HEK293 (cell line): ENCODE measurements at regions not wholly inside any gene's neighbourhood (a gene's known extent, or its start where the extent isn't known, plus 50 kb on each side); places are given as distances from the start of the nearest gene placed in this dataset.

ENCODE experiments used
- CTCF ChIA-PET: fragments of 350-600 bp; formaldehyde crosslinking; extraction: SDS; loops from one replicate; lab custom pipeline; 2021; ENCODE audit warnings: antibody characterized with exemption; lab: Yijun Ruan, JAX
- POLR2A ChIA-PET: fragments of 300-600 bp; formaldehyde crosslinking; extraction: SDS; loops from one replicate; lab custom pipeline; 2020; ENCODE audit warnings: antibody characterized with exemption, inconsistent platforms; lab: Yijun Ruan, JAX
- H3K27ac ChIP-seq: fragments of 200-500 bp; sonication (Bioruptor generic); 2 replicates; pipeline ENCODE4 v1.5.1; 2014; ENCODE audit warnings: low read depth, low read length, control low read depth, inconsistent platforms; ENCODE audit errors: extremely low read depth
- H3K36me3 ChIP-seq, 2 experiments: fragments of 200-500 bp in 1 of 2; sonication (Bioruptor generic) in 1 of 2; 1 replicate in 1 of 2; 2 replicates in 1 of 2; pipeline ENCODE4 v1.5.1; 2014 to 2017; ENCODE audit warnings: inconsistent platforms in 2 of 2, low read length in 2 of 2; ENCODE audit not compliant: control insufficient read depth in 2 of 2, insufficient read depth in 1 of 2
- H3K4me1 ChIP-seq: fragments of 200-500 bp; sonication (Bioruptor generic); 2 replicates; pipeline ENCODE4 v1.5.1; 2014; ENCODE audit warnings: mild to moderate bottlenecking, low read length, inconsistent platforms; ENCODE audit not compliant: control insufficient read depth, insufficient read depth
- H3K4me3 ChIP-seq: 2 replicates; pipeline ENCODE4 v1.5.1; 2011; ENCODE audit warnings: low read depth, mild to moderate bottlenecking, control low read depth, low read length, moderate library complexity
- H3K9me3 ChIP-seq: fragments of 200-500 bp; sonication (Bioruptor generic); 2 replicates; pipeline ENCODE4 v1.5.1; 2014; ENCODE audit warnings: low read depth, low read length, inconsistent platforms; ENCODE audit not compliant: control insufficient read depth, insufficient read depth
- ELK4 ChIP-seq: IDR thresholded peaks from 2 replicates; pipeline ENCODE4 v1.6.1; 2011; ENCODE audit warnings: mild to moderate bottlenecking, low read depth, low read length, borderline replicate concordance
- IKZF3 ChIP-seq: fragments of 450-650 bp; IDR thresholded peaks from 2 replicates; pipeline ENCODE4 v1.5.0; 2018; ENCODE audit warnings: missing biosample characterization, mild to moderate bottlenecking, missing genetic modification characterization, moderate library complexity
- OSR2 ChIP-seq: fragments of 450-650 bp; formaldehyde crosslinking; IDR thresholded peaks from 2 replicates; pipeline ENCODE4 v1.5.1; 2016; ENCODE audit warnings: missing biosample characterization, missing genetic modification characterization
- PRDM6 ChIP-seq: fragments of 450-650 bp; formaldehyde crosslinking; IDR thresholded peaks from 2 replicates; pipeline ENCODE4 v1.5.1; 2017; ENCODE audit warnings: missing biosample characterization, missing genetic modification characterization
- RBAK ChIP-seq: fragments of 450-650 bp; formaldehyde crosslinking; IDR thresholded peaks from 2 replicates; pipeline ENCODE4 v1.5.1; 2016; ENCODE audit warnings: missing biosample characterization, missing genetic modification characterization
- SCRT2 ChIP-seq: fragments of 450-650 bp; formaldehyde crosslinking; IDR thresholded peaks from 2 replicates; pipeline ENCODE4 v1.5.1; 2016; ENCODE audit warnings: missing biosample characterization, missing genetic modification characterization
- SP2 ChIP-seq: fragments of 450-650 bp; formaldehyde crosslinking; IDR thresholded peaks from 2 replicates; pipeline ENCODE4 v1.5.1; 2016; ENCODE audit warnings: missing biosample characterization, missing genetic modification characterization
- ZBTB48 ChIP-seq: fragments of 450-650 bp; formaldehyde crosslinking; IDR thresholded peaks from 2 replicates; pipeline ENCODE4 v1.5.1; 2016; ENCODE audit warnings: missing biosample characterization, missing genetic modification characterization
- ZBTB8A ChIP-seq: fragments of 450-650 bp; formaldehyde crosslinking; IDR thresholded peaks from 2 replicates; pipeline ENCODE4 v1.5.1; 2016; ENCODE audit warnings: missing biosample characterization, missing genetic modification characterization
- ZNF132 ChIP-seq: fragments of 450-650 bp; formaldehyde crosslinking; IDR thresholded peaks from 2 replicates; pipeline ENCODE4 v1.5.1; 2017; ENCODE audit warnings: missing biosample characterization, missing genetic modification characterization, borderline replicate concordance
- ZNF169 ChIP-seq: fragments of 450-650 bp; formaldehyde crosslinking; IDR thresholded peaks from 2 replicates; pipeline ENCODE4 v1.5.1; 2016; ENCODE audit warnings: missing biosample characterization, missing genetic modification characterization
- ZNF292 ChIP-seq: fragments of 450-650 bp; formaldehyde crosslinking; IDR thresholded peaks from 2 replicates; pipeline ENCODE4 v1.5.1; 2016; ENCODE audit warnings: low read depth, missing biosample characterization, missing genetic modification characterization, borderline replicate concordance
- ZNF366 ChIP-seq: fragments of 450-650 bp; formaldehyde crosslinking; conservative IDR thresholded peaks from 2 replicates; pipeline ENCODE4 v1.5.1; 2016; ENCODE audit warnings: missing biosample characterization, missing genetic modification characterization
- ZNF391 ChIP-seq: fragments of 450-650 bp; formaldehyde crosslinking; IDR thresholded peaks from 2 replicates; pipeline ENCODE4 v1.5.1; 2016; ENCODE audit warnings: low read depth, missing biosample characterization, missing genetic modification characterization, borderline replicate concordance
- ZNF518A ChIP-seq: fragments of 450-650 bp; formaldehyde crosslinking; conservative IDR thresholded peaks from 2 replicates; pipeline ENCODE4 v1.5.1; 2016; ENCODE audit warnings: low read depth, missing biosample characterization, missing genetic modification characterization
- ZNF624 ChIP-seq: fragments of 450-650 bp; formaldehyde crosslinking; IDR thresholded peaks from 2 replicates; pipeline ENCODE4 v1.5.1; 2017; ENCODE audit warnings: missing biosample characterization, missing genetic modification characterization
- ZNF629 ChIP-seq: fragments of 450-650 bp; formaldehyde crosslinking; IDR thresholded peaks from 2 replicates; pipeline ENCODE4 v1.5.1; 2017; ENCODE audit warnings: missing biosample characterization, missing genetic modification characterization
- ZNF664 ChIP-seq: fragments of 450-650 bp; formaldehyde crosslinking; IDR thresholded peaks from 2 replicates; pipeline ENCODE4 v1.5.1; 2016; ENCODE audit warnings: missing biosample characterization, missing genetic modification characterization
- ZNF701 ChIP-seq: fragments of 450-650 bp; formaldehyde crosslinking; IDR thresholded peaks from 2 replicates; pipeline ENCODE4 v1.5.1; 2016; ENCODE audit warnings: missing biosample characterization, missing genetic modification characterization
- ZNF768 ChIP-seq: fragments of 450-650 bp; formaldehyde crosslinking; IDR thresholded peaks from 2 replicates; pipeline ENCODE4 v1.5.1; 2018; ENCODE audit warnings: missing biosample characterization, mild to moderate bottlenecking, missing genetic modification characterization
- ZNF791 ChIP-seq: fragments of 450-650 bp; formaldehyde crosslinking; IDR thresholded peaks from 2 replicates; pipeline ENCODE4 v1.5.1; 2016; ENCODE audit warnings: missing biosample characterization, missing genetic modification characterization

GRCh38 chr4:162364651-162365050 lies 200.9 kb upstream of the FSTL5 start (continued):
- TF ChIP-seq SP2 = no peak
- no peak for TF ChIP-seq ZNF292
- no peak for TF ChIP-seq RBAK (tag by site-specific recombination)
- no peak for TF ChIP-seq ELK4
- no peak for TF ChIP-seq IKZF3 (tag by site-specific recombination)
- TF ChIP-seq ZNF132 (tag by site-specific recombination) = no peak

- no peak overlapping the region for H3K27ac ChIP-seq
- ChIA-PET CTCF (no interaction called here), POLR2A (no interaction called here)
- TF ChIP-seq ZNF701 (tag by site-specific recombination) (no peak), ZNF629 (tag by site-specific recombination) (no peak), PRDM6 (tag by site-specific recombination) (no peak), ZNF791 (tag by site-specific recombination) (no peak), ZNF768 (tag by site-specific recombination) (no peak), ZNF518A (tag by site-specific recombination) (no peak), ZBTB8A (tag by site-specific recombination) (no peak)
- H3K9me3 ChIP-seq = no peaks in the 10 kb centered on the region
- H3K36me3 ChIP-seq = no peaks in the 10 kb centered on the region
- no peaks in the 10 kb centered on the region for H3K4me1 ChIP-seq
- H3K4me3 ChIP-seq = no peak overlapping the region
Observed at GRCh38 chr4:162360369-162361149, 196.8 kb upstream of the FSTL5 start.

- no peak overlapping the region for H3K4me3 ChIP-seq
- H3K4me1 ChIP-seq = no peaks in the 10 kb centered on the region
- H3K36me3 ChIP-seq = no peaks in the 10 kb centered on the region
- ChIA-PET CTCF (no interaction called here), POLR2A (no interaction called here)
- H3K9me3 ChIP-seq = no peaks in the 10 kb centered on the region
- no peak overlapping the region for H3K27ac ChIP-seq
- no peak for TF ChIP-seq ZBTB48
- no peak for TF ChIP-seq SCRT2 (tag by site-specific recombination)
- no peak for TF ChIP-seq ZNF391
- TF ChIP-seq OSR2 (tag by site-specific recombination) = no peak
- TF ChIP-seq ZNF664 (tag by site-specific recombination) = no peak
- no peak for TF ChIP-seq ZNF169
- TF ChIP-seq ZNF624 = no peak
- TF ChIP-seq ZNF701 (tag by site-specific recombination) = no peak
- TF ChIP-seq ZNF366 (tag by site-specific recombination) = no peak
- TF ChIP-seq, all 188 proteins: peak for 0
Observed at GRCh38 chr4:162356181-162356580, 192.4 kb upstream of the FSTL5 start.
